Muscle of leg (tissue), 3 donors: ENCODE measurements at regions not wholly inside any gene's neighbourhood (a gene's known extent, or its start where the extent isn't known, plus 50 kb on each side); places are given as distances from the start of the nearest gene placed in this dataset.

ENCODE experiments used
- DNase-seq: peaks from one replicate; pipeline ENCODE4 v3.0.0; 2013
- H3K27ac ChIP-seq: one replicate; pipeline ENCODE4 v1.5.1; 2013; ENCODE audit warnings: mild to moderate bottlenecking, low read length, control low read depth
- H3K27me3 ChIP-seq: one replicate; pipeline ENCODE4 v1.6.1; 2013; ENCODE audit warnings: low read length; ENCODE audit not compliant: control insufficient read depth, insufficient read depth
- H3K36me3 ChIP-seq: one replicate; pipeline ENCODE4 v1.6.1; 2013; ENCODE audit warnings: low read length; ENCODE audit not compliant: control insufficient read depth, insufficient read depth
- H3K4me1 ChIP-seq: one replicate; pipeline ENCODE4 v1.6.1; 2013; ENCODE audit warnings: low read length; ENCODE audit not compliant: control insufficient read depth, insufficient read depth
- H3K4me3 ChIP-seq: one replicate; pipeline ENCODE4 v1.5.1; 2013; ENCODE audit warnings: low read length, control low read depth
- H3K9me3 ChIP-seq: replicated peaks from 2 replicates; pipeline ENCODE4 v1.6.1; 2013; ENCODE audit warnings: low read depth, low read length; ENCODE audit not compliant: control insufficient read depth
- WGBS: methylation state at CpG from one replicate; pipeline ENCODE4 v1.1.5; 2013; ENCODE audit warnings: missing lambda C conversion rate; ENCODE audit not compliant: insufficient coverage; 5-methylcytosine and 5-hydroxymethylcytosine counted together

- no peaks in the 10 kb centered on the region for H3K4me1 ChIP-seq
- WGBS, result no CpG with 5 or more reads among the region's 10 CpGs
- H3K36me3 ChIP-seq, result no peaks in the 10 kb centered on the region
- H3K4me3 ChIP-seq, result no peak overlapping the region
- DNase-seq, result no peak
- H3K9me3 ChIP-seq, result no peaks in the 10 kb centered on the region
- H3K27ac ChIP-seq, result no peak overlapping the region
- no peaks in the 10 kb centered on the region for H3K27me3 ChIP-seq
These were observed 317.6 kb downstream of the HDGFL1 start for GRCh38 chr6:22886650-22887581.

DNA sequence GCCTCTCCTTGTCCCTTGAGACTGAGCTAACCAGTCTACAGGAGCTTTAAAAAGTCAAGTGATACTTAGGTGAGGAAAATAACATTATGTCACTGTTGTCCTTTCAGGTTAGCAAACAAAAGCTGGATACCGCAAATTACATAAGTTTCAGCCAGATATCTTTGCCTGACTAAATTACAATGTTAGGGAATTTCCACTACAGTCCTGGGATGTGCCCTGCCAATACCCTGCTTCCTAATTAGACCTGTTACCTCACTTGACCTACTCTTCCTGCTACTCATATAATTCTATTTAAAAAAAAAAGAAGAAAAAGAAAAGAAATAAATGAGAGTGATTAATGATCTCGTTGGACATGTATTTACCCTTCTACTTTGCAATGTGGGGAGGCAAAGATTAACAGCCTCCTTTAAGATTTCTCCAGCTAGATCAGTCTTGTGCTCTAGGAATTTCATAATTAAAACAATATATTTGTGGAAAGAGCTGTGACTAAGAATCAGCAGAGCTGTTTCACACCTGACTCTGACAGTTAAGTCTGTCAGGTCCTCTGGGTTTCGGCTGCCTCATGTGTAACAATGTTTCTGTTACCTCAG lies 318.9 kb downstream of the HDGFL1 start:
- no peaks in the 10 kb centered on the region for H3K27me3 ChIP-seq
- whole genome bisulfite sequencing, result 60% methylated on average over 1 of the region's 3 CpGs
- H3K4me3 ChIP-seq, result no peak overlapping the region
- H3K9me3 ChIP-seq, result no peaks in the 10 kb centered on the region
- no peaks in the 10 kb centered on the region for H3K4me1 ChIP-seq
- no peak overlapping the region for H3K27ac ChIP-seq
- no peak for DNase-seq
- H3K36me3 ChIP-seq, result no peaks in the 10 kb centered on the region

- H3K27ac ChIP-seq, result no peak overlapping the region
- no peak for DNase-seq
- no peaks in the 10 kb centered on the region for H3K9me3 ChIP-seq
- no peak overlapping the region for H3K4me3 ChIP-seq
- WGBS, result 100% methylated on average over 1 of the region's 4 CpGs
- no peaks in the 10 kb centered on the region for H3K36me3 ChIP-seq
- no peaks in the 10 kb centered on the region for H3K4me1 ChIP-seq
- no peaks in the 10 kb centered on the region for H3K27me3 ChIP-seq
These were observed 322.6 kb downstream of the HDGFL1 start for GRCh38 chr6:22891934-22892333.

- Histone ChIP-seq H3K4me3 (no peak overlapping the region), H3K27me3 (no peaks in the 10 kb centered on the region), H3K4me1 (no peaks in the 10 kb centered on the region), H3K9me3 (no peaks in the 10 kb centered on the region), H3K27ac (peak overlapping the region; percentile 52), H3K36me3 (no peaks in the 10 kb centered on the region)
- peak; percentile 95 for DNase-seq
- WGBS, result no CpG with 5 or more reads among the region's 2 CpGs
These were observed 323.1 kb downstream of the HDGFL1 start for GRCh38 chr6:22892452-22892851.

GRCh38 chr6:22896696-22897095 lies 327.3 kb downstream of the HDGFL1 start:
- Histone ChIP-seq H3K4me1 (no peaks in the 10 kb centered on the region), H3K27me3 (no peaks in the 10 kb centered on the region), H3K4me3 (no peak overlapping the region), H3K27ac (no peak overlapping the region), H3K36me3 (no peaks in the 10 kb centered on the region), H3K9me3 (no peaks in the 10 kb centered on the region)
- WGBS, result 100% methylated on average over 1 of the region's 3 CpGs
- DNase-seq, result no peak

DNA sequence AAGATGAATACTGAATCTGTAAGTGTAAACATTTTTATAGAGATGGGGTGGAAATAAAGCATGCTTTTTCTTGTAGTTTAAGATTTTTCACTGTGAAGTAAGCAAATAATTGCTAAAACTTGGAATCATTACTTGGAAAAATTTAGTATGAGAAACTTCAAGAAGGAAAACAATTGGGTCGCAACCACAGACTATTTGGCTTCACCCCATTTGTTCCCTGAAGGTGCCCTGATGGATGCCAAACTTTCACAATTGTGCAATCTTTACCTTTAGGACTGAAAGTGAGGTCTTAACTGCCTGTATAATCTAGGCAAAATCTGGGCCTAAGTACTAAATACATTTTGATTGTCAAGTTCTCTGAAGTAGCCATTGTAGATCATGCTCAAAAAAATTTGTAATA lies 330.1 kb downstream of the HDGFL1 start:
- Histone ChIP-seq H3K27me3 (no peaks in the 10 kb centered on the region), H3K9me3 (no peaks in the 10 kb centered on the region), H3K4me1 (no peaks in the 10 kb centered on the region), H3K36me3 (no peaks in the 10 kb centered on the region), H3K4me3 (no peak overlapping the region), H3K27ac (no peak overlapping the region)
- no CpG with 5 or more reads among the region's 1 CpG for WGBS
- DNase-seq, result peak; percentile 70

DNA sequence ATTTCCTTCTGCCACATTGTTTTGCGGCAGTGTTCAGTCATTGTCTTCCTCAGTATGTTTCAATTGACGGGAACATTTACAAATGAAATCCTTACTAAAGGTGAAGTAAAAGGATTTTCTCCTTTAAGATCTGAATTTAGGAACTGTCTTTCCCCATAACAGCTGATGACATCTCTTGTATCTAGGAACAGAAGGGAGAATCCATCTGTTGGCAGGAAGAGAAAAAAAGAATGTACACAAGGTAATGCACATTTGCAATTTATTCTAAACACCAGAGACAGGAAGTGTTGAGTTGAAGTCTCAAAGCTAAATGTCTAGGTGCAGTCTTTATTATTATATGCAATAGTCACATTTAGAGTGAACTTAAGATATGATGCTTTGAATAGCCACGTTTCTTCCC lies 334.5 kb downstream of the HDGFL1 start:
- no peak overlapping the region for H3K27ac ChIP-seq
- H3K36me3 ChIP-seq, result no peaks in the 10 kb centered on the region
- no CpG with 5 or more reads among the region's 3 CpGs for WGBS
- H3K4me3 ChIP-seq, result no peak overlapping the region
- H3K27me3 ChIP-seq, result no peaks in the 10 kb centered on the region
- no peaks in the 10 kb centered on the region for H3K9me3 ChIP-seq
- no peaks in the 10 kb centered on the region for H3K4me1 ChIP-seq
- no peak for DNase-seq

GRCh38 chr6:22904431-22904830 lies 335.1 kb downstream of the HDGFL1 start:
- no peaks in the 10 kb centered on the region for H3K4me1 ChIP-seq
- WGBS, result no CpG with 5 or more reads among the region's 5 CpGs
- DNase-seq, result no peak
- no peaks in the 10 kb centered on the region for H3K9me3 ChIP-seq
- no peaks in the 10 kb centered on the region for H3K27me3 ChIP-seq
- no peak overlapping the region for H3K27ac ChIP-seq
- no peaks in the 10 kb centered on the region for H3K36me3 ChIP-seq
- H3K4me3 ChIP-seq, result no peak overlapping the region

- Histone ChIP-seq H3K4me1 (no peaks in the 10 kb centered on the region), H3K4me3 (no peak overlapping the region), H3K9me3 (no peaks in the 10 kb centered on the region), H3K27me3 (no peaks in the 10 kb centered on the region), H3K27ac (no peak overlapping the region), H3K36me3 (no peaks in the 10 kb centered on the region)
- no peak for DNase-seq
- 81% methylated on average over 3 of the region's 3 CpGs for WGBS
These were observed 336.8 kb downstream of the HDGFL1 start for GRCh38 chr6:22906091-22906549.

DNA sequence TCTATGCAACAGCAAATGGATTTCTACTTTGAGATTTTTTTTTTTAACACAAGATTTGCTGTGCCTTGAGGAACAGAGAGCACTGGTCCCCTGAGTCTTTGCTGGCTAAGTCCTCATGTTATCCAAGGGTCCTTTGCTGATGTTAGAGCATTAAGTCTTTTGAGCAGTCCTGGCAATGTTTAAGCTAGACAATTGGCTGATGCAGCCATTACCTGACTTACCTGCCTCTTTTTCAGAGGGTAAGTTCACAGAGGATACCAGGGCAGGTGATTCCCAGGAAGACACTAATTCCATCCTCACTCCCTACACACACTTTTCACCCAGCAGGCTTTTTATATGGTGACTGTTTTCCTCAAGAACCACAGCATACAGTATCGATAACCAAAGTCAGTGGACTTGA lies 337.7 kb downstream of the HDGFL1 start:
- Histone ChIP-seq H3K9me3 (no peaks in the 10 kb centered on the region), H3K36me3 (no peaks in the 10 kb centered on the region)
- 100% methylated on average over 1 of the region's 1 CpG for WGBS

More for the DNA sequence above, 337.7 kb downstream of the HDGFL1 start:
- Histone ChIP-seq H3K27ac (no peak overlapping the region), H3K27me3 (no peaks in the 10 kb centered on the region), H3K4me3 (no peak overlapping the region), H3K4me1 (no peaks in the 10 kb centered on the region)
- DNase-seq, result no peak
